Coronary artery (tissue), 2 donors: ENCODE measurements at regions not wholly inside any gene's neighbourhood (a gene's known extent, or its start where the extent isn't known, plus 50 kb on each side); places are given as distances from the start of the nearest gene placed in this dataset.

Experiments
- DNase-seq: peaks from one replicate; pipeline ENCODE4 v3.0.0-alpha.2; 2017; ENCODE audit warnings: low spot score
- H3K27ac ChIP-seq, 2 donors: fragments of 200-600 bp; sonication (generic); one replicate each; pipeline ENCODE4 v1.5.1; 2016 to 2019
- H3K4me3 ChIP-seq: fragments of 200-600 bp; sonication (generic); 2 replicates; pipeline ENCODE4 v1.5.1; 2016; ENCODE audit warnings: mild to moderate bottlenecking, moderate library complexity
- TF ChIP-seq, protein P1 (sequence below): fragments of 200-600 bp; sonication (generic); IDR thresholded peaks from one replicate; pipeline ENCODE4 v1.5.1; 2019; ENCODE audit warnings: antibody characterized with exemption

DNA sequence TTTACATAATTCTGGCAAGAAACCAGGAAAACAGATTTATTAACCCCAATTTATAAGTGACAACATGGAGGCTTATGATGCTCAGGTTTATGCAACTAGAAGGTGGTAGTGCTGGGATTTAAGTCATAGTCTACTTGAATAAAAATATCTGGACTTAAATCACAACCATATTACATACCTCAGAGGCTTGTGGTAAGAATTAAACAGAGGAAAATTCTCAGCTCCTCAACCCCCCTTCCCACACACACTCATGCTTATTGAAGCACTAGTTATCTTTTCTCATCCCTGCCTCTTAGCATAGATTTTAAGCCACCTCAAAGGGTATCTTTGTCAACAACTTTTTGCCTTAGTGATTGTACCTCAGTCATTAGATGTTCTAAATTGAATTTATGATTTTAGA, 731.0 kb downstream of the PRELID2 start:
- H3K4me3 ChIP-seq: no peak overlapping the region
- TF ChIP-seq, protein P1, sequence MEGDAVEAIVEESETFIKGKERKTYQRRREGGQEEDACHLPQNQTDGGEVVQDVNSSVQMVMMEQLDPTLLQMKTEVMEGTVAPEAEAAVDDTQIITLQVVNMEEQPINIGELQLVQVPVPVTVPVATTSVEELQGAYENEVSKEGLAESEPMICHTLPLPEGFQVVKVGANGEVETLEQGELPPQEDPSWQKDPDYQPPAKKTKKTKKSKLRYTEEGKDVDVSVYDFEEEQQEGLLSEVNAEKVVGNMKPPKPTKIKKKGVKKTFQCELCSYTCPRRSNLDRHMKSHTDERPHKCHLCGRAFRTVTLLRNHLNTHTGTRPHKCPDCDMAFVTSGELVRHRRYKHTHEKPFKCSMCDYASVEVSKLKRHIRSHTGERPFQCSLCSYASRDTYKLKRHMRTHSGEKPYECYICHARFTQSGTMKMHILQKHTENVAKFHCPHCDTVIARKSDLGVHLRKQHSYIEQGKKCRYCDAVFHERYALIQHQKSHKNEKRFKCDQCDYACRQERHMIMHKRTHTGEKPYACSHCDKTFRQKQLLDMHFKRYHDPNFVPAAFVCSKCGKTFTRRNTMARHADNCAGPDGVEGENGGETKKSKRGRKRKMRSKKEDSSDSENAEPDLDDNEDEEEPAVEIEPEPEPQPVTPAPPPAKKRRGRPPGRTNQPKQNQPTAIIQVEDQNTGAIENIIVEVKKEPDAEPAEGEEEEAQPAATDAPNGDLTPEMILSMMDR: no peak
- DNase-seq: no peak
- H3K27ac ChIP-seq: no peak overlapping the region

DNA sequence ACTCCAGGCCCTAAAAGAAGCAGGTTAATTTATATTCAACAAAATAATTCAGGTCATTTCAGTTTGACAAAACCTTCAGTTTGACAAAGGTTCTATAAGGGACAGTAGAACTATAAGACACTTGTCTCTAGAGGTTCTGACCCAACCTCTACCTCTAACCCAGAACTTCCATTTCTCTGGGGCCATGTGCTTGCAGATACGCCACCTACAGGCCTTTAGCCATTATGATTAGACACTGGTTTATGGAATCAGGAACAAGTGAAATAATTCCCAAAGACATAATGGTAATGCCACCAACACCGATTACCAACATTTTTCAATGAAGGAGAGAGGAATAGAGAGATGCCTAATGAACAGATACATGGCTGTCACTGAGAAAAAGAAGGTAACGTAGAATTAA, 733.9 kb downstream of the PRELID2 start:
- DNase-seq: no peak
- TF ChIP-seq, protein P1: no peak
- no peak overlapping the region for H3K4me3 ChIP-seq
- H3K27ac ChIP-seq: no peak overlapping the region

DNA sequence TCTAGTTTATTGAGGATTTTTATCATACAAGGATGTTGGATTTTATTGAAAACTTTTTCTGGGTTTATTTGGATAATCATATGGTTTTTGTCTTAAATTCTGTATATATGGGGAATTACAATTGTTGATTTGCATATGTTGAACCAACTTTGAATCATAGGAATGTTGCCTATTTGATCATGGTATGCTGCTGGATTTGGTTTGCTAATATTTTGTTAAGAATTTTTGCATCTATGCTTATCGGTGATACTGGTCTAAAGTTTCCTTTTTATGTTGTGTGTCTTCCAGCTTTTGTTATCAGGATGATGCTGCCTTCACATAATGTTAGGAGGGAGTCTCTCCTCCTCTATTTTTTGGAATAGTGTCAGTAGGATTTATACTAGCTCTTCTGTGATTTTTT, 745.0 kb downstream of the PRELID2 start:
- H3K4me3 ChIP-seq: no peak overlapping the region
- DNase-seq: no peak
- no peak overlapping the region for H3K27ac ChIP-seq
- TF ChIP-seq, protein P1: no peak

DNA sequence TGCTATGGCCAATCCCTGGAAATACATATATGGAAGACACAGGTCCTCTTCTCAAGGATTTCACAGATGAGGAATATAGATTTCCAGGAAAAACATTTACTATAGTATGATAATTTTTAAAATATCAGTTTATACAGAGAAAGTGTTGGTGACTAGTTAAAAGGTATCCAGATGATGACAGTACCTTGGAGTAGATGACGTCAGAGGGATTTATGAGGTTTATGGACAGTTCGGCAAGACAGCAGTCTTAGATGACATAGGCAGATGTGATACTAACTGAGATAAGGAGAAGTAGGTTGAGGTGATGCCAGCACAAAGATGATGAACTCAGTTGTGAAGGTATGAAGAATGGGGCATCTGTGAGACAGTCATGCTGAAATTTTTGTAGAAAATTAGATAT, 750.3 kb downstream of the PRELID2 start:
- DNase-seq: no peak
- TF ChIP-seq, protein P1: no peak

DNA sequence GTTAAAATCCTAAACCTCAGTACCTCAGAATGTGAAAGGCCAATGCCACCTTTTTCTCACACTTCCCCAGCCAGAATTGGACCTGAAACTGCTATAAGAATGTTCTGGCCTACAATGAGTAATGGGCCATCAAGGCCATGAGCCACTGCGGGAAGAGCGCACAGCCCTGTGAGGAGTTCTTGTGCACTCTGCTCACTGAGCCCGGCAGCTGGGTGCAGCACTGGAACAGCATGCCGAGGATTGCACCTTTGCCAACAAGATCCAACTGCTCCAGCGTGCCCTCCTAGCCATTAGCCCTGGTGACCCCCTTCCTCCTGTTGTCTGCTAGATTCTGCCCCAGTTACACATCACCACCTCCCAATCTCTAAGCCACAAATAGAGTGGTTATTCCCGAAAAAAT, 758.1 kb downstream of the PRELID2 start:
- TF ChIP-seq, protein P1: no peak
- Histone ChIP-seq H3K4me3 (no peak overlapping the region), H3K27ac (no peak overlapping the region)
- no peak for DNase-seq

More for the DNA sequence above, 750.3 kb downstream of the PRELID2 start:
- Histone ChIP-seq H3K4me3 (no peak overlapping the region), H3K27ac (no peak overlapping the region)

DNA sequence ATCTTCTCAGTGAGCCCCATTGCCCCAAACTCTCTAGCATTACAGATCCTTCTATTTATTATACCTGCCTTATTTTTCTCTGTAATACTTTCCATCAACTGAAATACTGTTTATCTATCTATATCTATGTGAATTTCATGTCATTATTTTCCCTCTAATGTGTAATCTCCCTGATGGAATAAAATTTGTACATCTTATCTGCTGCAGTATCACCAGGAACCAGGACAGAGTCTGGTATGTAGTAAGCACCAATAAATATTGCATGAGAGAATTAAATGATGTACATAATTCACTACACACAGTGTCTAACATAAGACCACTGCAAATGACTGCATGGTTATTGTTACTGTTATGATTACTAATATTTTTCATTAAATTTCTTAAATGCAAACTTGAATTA, 759.1 kb downstream of the PRELID2 start:
- no peak for DNase-seq
- no peak overlapping the region for H3K27ac ChIP-seq
- no peak overlapping the region for H3K4me3 ChIP-seq
- TF ChIP-seq, protein P1: no peak

DNA sequence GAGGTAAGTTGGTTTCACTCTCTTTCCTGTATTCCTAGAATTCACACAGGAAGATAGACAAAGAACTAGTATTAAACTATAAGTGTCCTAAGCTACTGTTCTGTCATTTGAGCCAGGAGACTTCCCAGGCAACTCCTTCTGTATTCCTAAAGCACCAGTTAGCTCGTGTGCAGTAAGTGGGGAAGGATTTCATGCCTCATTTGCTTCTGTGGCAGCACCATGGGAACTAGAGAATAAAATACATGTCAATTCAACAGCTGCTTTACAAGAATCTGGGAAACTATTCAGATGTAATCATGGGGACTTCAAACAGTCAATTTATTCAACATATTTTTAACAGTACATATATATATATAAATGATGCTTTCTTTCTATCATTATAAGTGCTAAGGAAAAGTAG, 762.3 kb downstream of the PRELID2 start:
- TF ChIP-seq, protein P1: no peak

More for the DNA sequence above, 762.3 kb downstream of the PRELID2 start:
- DNase-seq: no peak
- Histone ChIP-seq H3K27ac (no peak overlapping the region), H3K4me3 (no peak overlapping the region)
